Osteocyte (in vitro differentiated cells): ENCODE measurements at regions not wholly inside any gene's neighbourhood (a gene's known extent, or its start where the extent isn't known, plus 50 kb on each side); places are given as distances from the start of the nearest gene placed in this dataset.
A peak's percentile ranks its signal among the peaks of the same experiment; 100 is the strongest.

Experiments
- DNase-seq: peaks from one replicate; pipeline ENCODE4 v3.0.0; 2021; ENCODE audit warnings: mixed read lengths; ENCODE audit not compliant: unreplicated experiment; ENCODE audit errors: extremely low spot score
- H3K27ac Mint-ChIP-seq: one replicate; pipeline ENCODE4 v1.8.0; 2021; ENCODE audit warnings: mild to moderate bottlenecking, mixed read lengths; ENCODE audit not compliant: unreplicated experiment
- H3K27me3 Mint-ChIP-seq: one replicate; pipeline ENCODE4 v1.8.0; 2021; ENCODE audit warnings: mixed read lengths; ENCODE audit not compliant: unreplicated experiment
- H3K36me3 Mint-ChIP-seq: one replicate; pipeline ENCODE4 v1.8.0; 2021; ENCODE audit warnings: mixed read lengths; ENCODE audit not compliant: unreplicated experiment
- H3K4me1 Mint-ChIP-seq: one replicate; pipeline ENCODE4 v1.8.0; 2021; ENCODE audit warnings: mixed read lengths; ENCODE audit not compliant: unreplicated experiment
- H3K4me3 Mint-ChIP-seq: one replicate; pipeline ENCODE4 v1.8.0; 2021; ENCODE audit warnings: mild to moderate bottlenecking, moderate library complexity, mixed read lengths; ENCODE audit not compliant: unreplicated experiment
- H3K9me3 Mint-ChIP-seq: one replicate; pipeline ENCODE4 v1.8.0; 2021; ENCODE audit warnings: mixed read lengths; ENCODE audit not compliant: unreplicated experiment
- CTCF ChIP-seq: fragments of 200-600 bp; sonication (generic); IDR thresholded peaks from 2 replicates; pipeline ENCODE4 v1.5.0; 2021; ENCODE audit warnings: antibody characterized with exemption, mild to moderate bottlenecking, moderate library complexity

GRCh38 chr12:88303335-88303734, 161.2 kb downstream of the TMTC3 start:
- no peak for DNase-seq
- no peaks in the 10 kb centered on the region for H3K9me3 Mint-ChIP-seq
- no peaks in the 10 kb centered on the region for H3K27me3 Mint-ChIP-seq
- no peak overlapping the region for H3K27ac Mint-ChIP-seq
- no peaks in the 10 kb centered on the region for H3K36me3 Mint-ChIP-seq
- no peak overlapping the region for H3K4me3 Mint-ChIP-seq
- no peak for TF ChIP-seq CTCF
- peaks cover 48% of the 10 kb centered on the region for H3K4me1 Mint-ChIP-seq

GRCh38 chr12:88305254-88305890, 163.3 kb downstream of the TMTC3 start:
- Mint-ChIP-seq H3K27me3 (no peaks in the 10 kb centered on the region), H3K36me3 (no peaks in the 10 kb centered on the region), H3K4me3 (no peak overlapping the region), H3K4me1 (peaks cover 47% of the 10 kb centered on the region), H3K27ac (no peak overlapping the region), H3K9me3 (no peaks in the 10 kb centered on the region)
- DNase-seq: no peak
- no peak for TF ChIP-seq CTCF

GRCh38 chr12:88306471-88307069, 164.5 kb downstream of the TMTC3 start:
- DNase-seq: no peak
- no peaks in the 10 kb centered on the region for H3K9me3 Mint-ChIP-seq
- H3K36me3 Mint-ChIP-seq: no peaks in the 10 kb centered on the region
- H3K27me3 Mint-ChIP-seq: no peaks in the 10 kb centered on the region
- H3K27ac Mint-ChIP-seq: no peak overlapping the region
- H3K4me1 Mint-ChIP-seq: peaks cover 49% of the 10 kb centered on the region
- no peak overlapping the region for H3K4me3 Mint-ChIP-seq
- no peak for TF ChIP-seq CTCF

DNA sequence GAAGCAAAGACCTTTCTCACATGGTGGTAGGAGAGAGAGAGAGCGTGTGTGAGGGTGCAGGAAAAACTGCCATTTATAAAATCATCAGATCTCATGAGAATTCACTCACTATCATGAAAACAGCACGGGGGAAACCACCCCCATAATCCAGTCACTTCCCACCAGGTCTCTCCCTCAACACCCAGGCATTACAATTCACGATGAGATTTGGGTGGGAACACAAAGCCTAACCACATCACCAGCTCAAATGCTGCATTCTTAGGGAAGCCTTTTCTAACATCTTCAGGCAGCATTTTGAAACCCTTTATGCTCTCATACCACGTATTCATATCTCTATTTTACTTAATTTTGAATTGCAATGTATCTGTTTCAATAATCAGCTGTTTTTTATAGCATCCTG, 165.9 kb downstream of the TMTC3 start:
- Mint-ChIP-seq H3K4me3 (no peak overlapping the region), H3K27me3 (no peaks in the 10 kb centered on the region), H3K36me3 (no peaks in the 10 kb centered on the region), H3K27ac (no peak overlapping the region), H3K9me3 (no peaks in the 10 kb centered on the region), H3K4me1 (peaks cover 49% of the 10 kb centered on the region)
- DNase-seq: no peak
- no peak for TF ChIP-seq CTCF

- H3K27me3 Mint-ChIP-seq: no peaks in the 10 kb centered on the region
- no peak for DNase-seq
- no peak overlapping the region for H3K4me3 Mint-ChIP-seq
- H3K4me1 Mint-ChIP-seq: peaks cover 49% of the 10 kb centered on the region
- no peaks in the 10 kb centered on the region for H3K36me3 Mint-ChIP-seq
- H3K27ac Mint-ChIP-seq: peak overlapping the region; percentile 79
- H3K9me3 Mint-ChIP-seq: no peaks in the 10 kb centered on the region
- no peak for TF ChIP-seq CTCF
Measured at GRCh38 chr12:88308825-88309224, 166.7 kb downstream of the TMTC3 start.
